SK-N-SH (cell line): ENCODE measurements at regions not wholly inside any gene's neighbourhood (a gene's known extent, or its start where the extent isn't known, plus 50 kb on each side); places are given as distances from the start of the nearest gene placed in this dataset.

Source experiments
- CTCF ChIA-PET: fragments of 300-600, 350-600 bp; formaldehyde crosslinking; extraction: SDS; loops from one replicate; lab custom pipeline; 2021; lab: Yijun Ruan, JAX
- POLR2A ChIA-PET: fragments of 350-600 bp; sonication (Branson Sonifier 250); formaldehyde crosslinking; extraction: SDS; loops from one replicate; lab custom pipeline; 2020; ENCODE audit warnings: antibody characterized with exemption, inconsistent platforms; lab: Yijun Ruan, JAX
- DNase-seq: peaks from one replicate; pipeline ENCODE4 v3.0.0; 2012
- H2AFZ ChIP-seq: fragments of 200-600 bp; sonication (generic); 2 replicates; pipeline ENCODE4 v1.8.1; 2016; ENCODE audit warnings: antibody characterized with exemption, mild to moderate bottlenecking, low read depth
- H3F3A ChIP-seq: fragments of 200-600 bp; sonication (generic); replicated peaks from 2 replicates; pipeline ENCODE3; 2016; ENCODE audit warnings: antibody characterized with exemption, mild to moderate bottlenecking; ENCODE audit not compliant: insufficient read depth
- H3K27ac ChIP-seq, 2 experiments: fragments of 200-500 bp in 1 of 2; fragments of 200-600 bp in 1 of 2; sonication (Bioruptor generic) in 1 of 2; sonication (generic), shearing (Covaris generic) in 1 of 2; 2 replicates each; pipeline versions ENCODE4 v1.5.1 to v1.6.1; 2014 to 2016; ENCODE audit warnings: low read depth in 2 of 2, inconsistent platforms in 1 of 2, low read length in 1 of 2, mild to moderate bottlenecking in 1 of 2, mixed read lengths in 1 of 2
- H3K27me3 ChIP-seq: fragments of 200-600 bp; sonication (generic), shearing (Covaris generic); 2 replicates; pipeline ENCODE4 v1.6.1; 2016; ENCODE audit warnings: mixed run types; ENCODE audit not compliant: insufficient read depth
- H3K36me3 ChIP-seq, 2 experiments: fragments of 200-500 bp in 1 of 2; fragments of 200-600 bp in 1 of 2; sonication (Bioruptor generic) in 1 of 2; sonication (generic) in 1 of 2; replicated peaks in 1 of 2; 2 replicates each; pipeline versions ENCODE3 to v1.5.1; 2014 to 2016; ENCODE audit warnings: low read length in 1 of 2, mild to moderate bottlenecking in 1 of 2; ENCODE audit not compliant: insufficient read depth in 2 of 2, control insufficient read depth in 1 of 2
- H3K4me1 ChIP-seq, 2 experiments: fragments of 200-500 bp in 1 of 2; fragments of 200-600 bp in 1 of 2; sonication (Bioruptor generic) in 1 of 2; sonication (generic), shearing (Covaris generic) in 1 of 2; 2 replicates each; pipeline versions ENCODE4 v1.5.1 to v1.6.1; 2014 to 2016; ENCODE audit warnings: low read depth in 1 of 2, low read length in 1 of 2, mixed run types in 1 of 2; ENCODE audit not compliant: insufficient read depth in 2 of 2, control insufficient read depth in 1 of 2
- H3K4me2 ChIP-seq: fragments of 200-600 bp; sonication (generic), shearing (Covaris generic); 2 replicates; pipeline ENCODE4 v1.6.1; 2017; ENCODE audit warnings: mixed run types
- H3K4me3 ChIP-seq, 2 experiments: fragments of 200-500 bp in 1 of 2; fragments of 200-600 bp in 1 of 2; sonication (Bioruptor generic) in 1 of 2; sonication (generic), shearing (Covaris generic) in 1 of 2; 2 replicates each; pipeline versions ENCODE4 v1.5.1 to v1.8.1; 2014 to 2016; ENCODE audit warnings: low read depth in 2 of 2, inconsistent platforms in 1 of 2, low read length in 1 of 2, mild to moderate bottlenecking in 1 of 2, mixed read lengths in 1 of 2, moderate library complexity in 1 of 2
- H3K79me2 ChIP-seq: fragments of 200-600 bp; sonication (generic); 2 replicates; pipeline ENCODE4 v1.8.1; 2017; ENCODE audit warnings: mild to moderate bottlenecking; ENCODE audit not compliant: insufficient read depth
- H3K9ac ChIP-seq: fragments of 200-600 bp; sonication (generic); 2 replicates; pipeline ENCODE4 v1.6.1; 2017; ENCODE audit warnings: mixed run types
- H3K9me2 ChIP-seq: fragments of 200-600 bp; sonication (generic); 2 replicates; pipeline ENCODE4 v1.6.1; 2017; ENCODE audit warnings: mixed run types
- H3K9me3 ChIP-seq: fragments of 200-600 bp; sonication (generic); 2 replicates; pipeline ENCODE4 v1.6.1; 2017; ENCODE audit warnings: mixed run types, mild to moderate bottlenecking, moderate library complexity
- H4K20me1 ChIP-seq: fragments of 200-600 bp; sonication (generic); 2 replicates; pipeline ENCODE4 v1.6.1; 2017; ENCODE audit warnings: mild to moderate bottlenecking, mixed run types; ENCODE audit not compliant: insufficient read depth
- EZH2phosphoT487 ChIP-seq: fragments of 200-600 bp; sonication (generic); IDR thresholded peaks from 2 replicates; pipeline ENCODE4 v1.6.1; 2017; ENCODE audit warnings: low read depth, mixed run types, mild to moderate bottlenecking, antibody characterized with exemption, moderate library complexity, borderline replicate concordance
- GABPA ChIP-seq: IDR thresholded peaks from 2 replicates; pipeline ENCODE4 v1.4.0; 2012; ENCODE audit warnings: low read depth, mild to moderate bottlenecking
- JUND ChIP-seq: IDR thresholded peaks from 2 replicates; pipeline ENCODE4 v1.4.0; 2012
- NFIC ChIP-seq: IDR thresholded peaks from 2 replicates; pipeline ENCODE4 v1.4.0; 2012; ENCODE audit warnings: borderline replicate concordance
- POLR2AphosphoS5 ChIP-seq: IDR thresholded peaks from 2 replicates; pipeline ENCODE4 v1.6.1; 2012; ENCODE audit warnings: low read depth, low read length
- RCOR1 ChIP-seq: fragments of 150-350 bp; IDR thresholded peaks from 2 replicates; pipeline ENCODE4 v1.6.1; 2017; ENCODE audit warnings: antibody characterized with exemption, low read length
- RXRA ChIP-seq: IDR thresholded peaks from 2 replicates; pipeline ENCODE4 v1.4.0; 2012; ENCODE audit warnings: low read depth, mild to moderate bottlenecking, borderline replicate concordance
- SMC3 ChIP-seq: IDR thresholded peaks from 2 replicates; pipeline ENCODE4 v1.6.1; 2012; ENCODE audit warnings: low read depth, low read length, improper control_type of control experiment
- WGBS: methylation state at CpG from one replicate; pipeline ENCODE4 v1.1.6; 2017; ENCODE audit warnings: low lambda C conversion rate; 5-methylcytosine and 5-hydroxymethylcytosine counted together
- TF ChIP-seq, protein P1 (sequence below): fragments of 200-600 bp; sonication (generic); IDR thresholded peaks from 2 replicates; pipeline ENCODE4 v1.6.1; 2017; ENCODE audit warnings: antibody characterized with exemption, mild to moderate bottlenecking, moderate library complexity
- TF ChIP-seq, protein P2 (sequence below): IDR thresholded peaks from 2 replicates; pipeline ENCODE4; 2012
- TF ChIP-seq, protein P3 (sequence below): IDR thresholded peaks from 2 replicates; pipeline ENCODE4 v1.4.0; 2012; ENCODE audit warnings: low read depth, borderline replicate concordance
- TF ChIP-seq, protein P4 (sequence below): IDR thresholded peaks from 2 replicates; pipeline ENCODE4 v1.4.0; 2012; ENCODE audit warnings: low read depth

DNA sequence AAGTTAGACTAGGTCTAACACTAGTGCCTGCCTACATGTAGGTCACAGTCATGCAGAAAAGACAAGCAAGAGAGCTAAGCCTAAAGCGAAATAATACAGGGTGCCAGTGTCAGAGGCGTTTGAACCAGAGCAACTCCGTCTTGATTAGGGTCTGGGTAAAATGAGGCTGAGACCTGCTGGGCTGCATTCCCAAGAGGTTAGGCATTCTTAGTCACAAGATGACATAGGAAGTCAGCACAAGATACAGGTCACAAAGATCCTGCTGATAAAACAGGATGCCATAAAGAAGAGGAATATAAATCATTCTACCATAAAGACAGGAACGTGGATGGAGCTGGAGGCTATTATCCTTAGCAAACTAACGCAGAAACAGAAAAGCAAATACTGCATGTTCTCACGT, 120.9 kb downstream of the BEND2 start:
- no peak for DNase-seq
- H3K27me3 ChIP-seq, result peaks cover 12% of the 10 kb centered on the region; the same call in 1 of the 2 replicates
- no peak for TF ChIP-seq POLR2AphosphoS5
- no peak for TF ChIP-seq RCOR1
- TF ChIP-seq, protein P1, sequence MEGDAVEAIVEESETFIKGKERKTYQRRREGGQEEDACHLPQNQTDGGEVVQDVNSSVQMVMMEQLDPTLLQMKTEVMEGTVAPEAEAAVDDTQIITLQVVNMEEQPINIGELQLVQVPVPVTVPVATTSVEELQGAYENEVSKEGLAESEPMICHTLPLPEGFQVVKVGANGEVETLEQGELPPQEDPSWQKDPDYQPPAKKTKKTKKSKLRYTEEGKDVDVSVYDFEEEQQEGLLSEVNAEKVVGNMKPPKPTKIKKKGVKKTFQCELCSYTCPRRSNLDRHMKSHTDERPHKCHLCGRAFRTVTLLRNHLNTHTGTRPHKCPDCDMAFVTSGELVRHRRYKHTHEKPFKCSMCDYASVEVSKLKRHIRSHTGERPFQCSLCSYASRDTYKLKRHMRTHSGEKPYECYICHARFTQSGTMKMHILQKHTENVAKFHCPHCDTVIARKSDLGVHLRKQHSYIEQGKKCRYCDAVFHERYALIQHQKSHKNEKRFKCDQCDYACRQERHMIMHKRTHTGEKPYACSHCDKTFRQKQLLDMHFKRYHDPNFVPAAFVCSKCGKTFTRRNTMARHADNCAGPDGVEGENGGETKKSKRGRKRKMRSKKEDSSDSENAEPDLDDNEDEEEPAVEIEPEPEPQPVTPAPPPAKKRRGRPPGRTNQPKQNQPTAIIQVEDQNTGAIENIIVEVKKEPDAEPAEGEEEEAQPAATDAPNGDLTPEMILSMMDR, result no peak
- no peak for TF ChIP-seq GABPA
- no peak overlapping the region for H3K9ac ChIP-seq
- 24% methylated on average over 6 of the region's 6 CpGs for WGBS
- H3K4me1 ChIP-seq, result no peaks in the 10 kb centered on the region
- no peak overlapping the region for H3K27ac ChIP-seq
- no peak overlapping the region for H3K4me2 ChIP-seq
- POLR2A ChIA-PET, result no interaction called here
- H3K79me2 ChIP-seq, result no peaks in the 10 kb centered on the region
- no peaks in the 10 kb centered on the region for H3K9me3 ChIP-seq
- H4K20me1 ChIP-seq, result no peaks in the 10 kb centered on the region
- H3K4me3 ChIP-seq, result no peak overlapping the region
- H3K9me2 ChIP-seq, result no peaks in the 10 kb centered on the region
- H2AFZ ChIP-seq, result no peak overlapping the region
- H3K36me3 ChIP-seq, result no peaks in the 10 kb centered on the region
- no peaks in the 10 kb centered on the region for H3F3A ChIP-seq
- CTCF ChIA-PET, result no interaction called here

DNA sequence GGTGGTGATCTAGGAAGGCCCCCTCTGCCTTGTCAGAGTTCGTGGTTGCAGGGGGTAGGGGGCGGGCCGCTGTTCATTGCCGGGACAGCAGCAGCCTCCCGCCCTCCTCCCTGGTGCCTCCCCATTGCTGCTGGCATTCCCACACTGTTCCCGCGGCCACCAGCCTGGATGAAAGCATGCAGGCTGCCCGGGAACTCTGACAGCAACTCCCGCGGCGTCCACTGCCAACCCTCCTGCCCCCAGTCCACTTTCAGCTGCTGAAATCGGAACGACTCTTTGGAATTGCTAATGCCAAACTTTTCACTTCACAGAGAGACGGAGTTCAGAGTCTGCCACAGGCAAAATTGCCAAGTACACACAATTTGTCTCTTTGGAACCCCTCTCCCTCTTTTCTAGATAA, 121.9 kb downstream of the BEND2 start:
- no peak overlapping the region for H2AFZ ChIP-seq
- no peaks in the 10 kb centered on the region for H3K4me1 ChIP-seq
- no peak overlapping the region for H3K9ac ChIP-seq
- no peaks in the 10 kb centered on the region for H3K79me2 ChIP-seq
- H3K36me3 ChIP-seq, result no peaks in the 10 kb centered on the region
- no peak for DNase-seq
- H3K9me2 ChIP-seq, result no peaks in the 10 kb centered on the region
- CTCF ChIA-PET, result interaction anchor here (0.7 kb wide), 1 partner anchor 161 kb away, joined by 3 read pairs; no protein-coding TSS in a partner anchor
- H3K4me2 ChIP-seq, result no peak overlapping the region
- POLR2A ChIA-PET, result no interaction called here
- WGBS, result 15% methylated on average over 10 of the region's 14 CpGs
- no peak overlapping the region for H3K4me3 ChIP-seq
- H3K27me3 ChIP-seq, result peaks cover 12% of the 10 kb centered on the region; the same call in 1 of the 2 replicates
- no peaks in the 10 kb centered on the region for H3F3A ChIP-seq
- no peak overlapping the region for H3K27ac ChIP-seq
- no peaks in the 10 kb centered on the region for H4K20me1 ChIP-seq
- H3K9me3 ChIP-seq, result no peaks in the 10 kb centered on the region
- no peak for TF ChIP-seq EZH2phosphoT487
- no peak for TF ChIP-seq SMC3
- TF ChIP-seq, protein P2, sequence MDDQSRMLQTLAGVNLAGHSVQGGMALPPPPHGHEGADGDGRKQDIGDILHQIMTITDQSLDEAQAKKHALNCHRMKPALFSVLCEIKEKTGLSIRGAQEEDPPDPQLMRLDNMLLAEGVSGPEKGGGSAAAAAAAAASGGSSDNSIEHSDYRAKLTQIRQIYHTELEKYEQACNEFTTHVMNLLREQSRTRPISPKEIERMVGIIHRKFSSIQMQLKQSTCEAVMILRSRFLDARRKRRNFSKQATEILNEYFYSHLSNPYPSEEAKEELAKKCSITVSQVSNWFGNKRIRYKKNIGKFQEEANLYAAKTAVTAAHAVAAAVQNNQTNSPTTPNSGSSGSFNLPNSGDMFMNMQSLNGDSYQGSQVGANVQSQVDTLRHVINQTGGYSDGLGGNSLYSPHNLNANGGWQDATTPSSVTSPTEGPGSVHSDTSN, result no peak
- TF ChIP-seq, protein P3, sequence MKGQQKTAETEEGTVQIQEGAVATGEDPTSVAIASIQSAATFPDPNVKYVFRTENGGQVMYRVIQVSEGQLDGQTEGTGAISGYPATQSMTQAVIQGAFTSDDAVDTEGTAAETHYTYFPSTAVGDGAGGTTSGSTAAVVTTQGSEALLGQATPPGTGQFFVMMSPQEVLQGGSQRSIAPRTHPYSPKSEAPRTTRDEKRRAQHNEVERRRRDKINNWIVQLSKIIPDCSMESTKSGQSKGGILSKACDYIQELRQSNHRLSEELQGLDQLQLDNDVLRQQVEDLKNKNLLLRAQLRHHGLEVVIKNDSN, result no peak
- TF ChIP-seq, protein P4, sequence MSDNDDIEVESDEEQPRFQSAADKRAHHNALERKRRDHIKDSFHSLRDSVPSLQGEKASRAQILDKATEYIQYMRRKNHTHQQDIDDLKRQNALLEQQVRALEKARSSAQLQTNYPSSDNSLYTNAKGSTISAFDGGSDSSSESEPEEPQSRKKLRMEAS, result no peak
- TF ChIP-seq RXRA, result no peak
- no peak for TF ChIP-seq JUND
- TF ChIP-seq NFIC, result no peak
- TF ChIP-seq, all 33 proteins: peak for 0
